ENCODE measurements at regions not wholly inside any gene's neighbourhood (a gene's known extent, or its start where the extent isn't known, plus 50 kb on each side); places are given as distances from the start of the nearest gene placed in this dataset.

DNA sequence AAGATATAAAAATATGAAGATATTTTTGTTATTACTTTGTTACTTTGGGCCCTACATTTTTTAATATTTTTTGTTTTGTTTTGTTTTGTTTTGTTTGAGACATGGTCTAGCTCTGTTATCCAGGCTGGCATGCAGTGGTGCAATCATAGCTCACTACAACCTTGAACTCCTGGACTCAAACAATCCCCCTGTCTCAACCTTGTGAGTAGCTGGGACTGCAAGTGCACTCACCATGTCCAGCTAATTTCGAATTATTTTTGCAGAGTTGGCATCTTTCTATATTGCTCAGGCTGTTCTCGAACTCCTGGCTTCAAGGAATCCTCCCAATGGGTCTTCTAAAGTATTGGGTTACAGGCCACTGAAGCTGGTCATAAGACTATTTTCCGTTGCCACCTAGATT lies 603.6 kb upstream of the PIK3C3 start:
- no peak for DNase-seq (ENCODE audit: low spot score)

DNA sequence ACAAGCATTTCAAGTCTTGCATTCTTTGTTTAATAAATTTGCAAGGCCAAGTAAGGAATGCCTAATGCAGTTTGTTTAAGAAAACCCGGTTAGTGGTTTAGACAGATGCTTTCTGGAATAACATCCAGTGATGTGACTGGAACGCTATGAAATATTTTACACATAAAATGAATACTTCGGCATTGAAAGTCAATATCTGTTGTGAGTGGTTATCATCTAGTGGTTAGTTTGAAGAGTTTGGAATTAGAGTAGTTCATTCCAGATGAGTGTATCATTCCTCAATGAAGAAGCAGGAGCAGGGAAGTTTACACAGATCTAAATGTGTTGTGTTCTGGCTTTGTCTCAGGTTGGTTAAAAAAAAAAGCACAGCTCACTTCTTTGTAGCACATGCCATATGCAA lies 608.0 kb upstream of the PIK3C3 start:
- no peak for DNase-seq (ENCODE audit: low spot score)

DNA sequence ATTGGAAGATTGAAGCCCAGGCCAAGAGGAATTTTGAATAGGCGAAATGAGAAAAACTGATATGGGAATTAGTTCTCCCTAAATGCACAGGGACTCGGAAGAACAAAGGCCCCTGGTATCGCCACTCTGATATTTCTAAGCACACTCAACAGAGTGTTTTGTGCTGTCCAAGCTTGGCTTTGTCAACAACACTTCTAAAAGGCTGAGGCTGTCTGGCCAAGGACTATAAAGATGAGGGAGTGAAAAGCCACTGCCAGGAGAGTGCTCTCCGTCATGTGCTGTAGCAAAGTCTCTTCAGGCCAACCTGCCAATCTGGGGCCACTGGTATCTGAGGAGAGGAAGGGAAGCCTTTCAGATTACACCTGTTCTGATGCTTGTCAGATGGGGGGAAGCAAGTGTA lies 611.2 kb upstream of the PIK3C3 start:
- no peak for DNase-seq (ENCODE audit: low spot score)

DNA sequence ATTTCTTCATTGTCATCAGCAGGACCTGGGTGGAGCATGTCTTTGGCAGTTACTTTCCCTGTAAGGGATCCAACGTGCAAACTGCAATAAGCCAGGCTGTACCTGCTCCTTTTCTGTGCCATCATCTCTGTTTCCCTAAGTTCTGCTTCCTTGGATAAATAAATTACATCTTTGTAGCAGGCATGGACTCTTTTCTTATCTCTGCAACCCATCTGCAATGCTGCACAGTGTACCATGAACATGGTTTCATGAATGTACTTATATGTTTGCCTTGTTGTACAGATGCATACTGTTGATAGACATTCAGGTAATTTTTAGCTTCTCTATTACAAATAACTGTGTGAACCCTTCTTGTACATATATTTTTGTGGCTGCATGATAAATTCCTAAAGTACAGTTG lies 616.7 kb upstream of the PIK3C3 start:
- DNase-seq (ENCODE audit: low spot score) = no peak

DNA sequence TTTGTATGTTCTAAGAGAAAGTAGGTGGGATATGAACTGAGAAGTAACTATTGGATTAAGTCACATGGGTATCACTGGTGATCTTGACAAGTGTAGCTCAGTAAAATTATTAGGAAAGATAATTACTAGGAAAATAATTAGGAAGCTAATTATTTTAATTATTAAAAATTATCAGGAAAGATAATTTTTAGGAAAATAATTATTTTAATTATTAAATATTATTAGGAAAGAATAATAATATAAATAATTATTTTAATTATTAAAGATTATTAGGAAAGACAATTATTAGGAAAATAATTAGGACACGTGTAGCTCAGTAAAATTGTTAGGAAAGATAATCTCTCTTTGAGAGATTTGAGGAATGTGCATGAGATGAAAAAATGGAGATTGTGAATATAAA lies 623.4 kb upstream of the PIK3C3 start:
- no peak for DNase-seq (ENCODE audit: low spot score)

DNA sequence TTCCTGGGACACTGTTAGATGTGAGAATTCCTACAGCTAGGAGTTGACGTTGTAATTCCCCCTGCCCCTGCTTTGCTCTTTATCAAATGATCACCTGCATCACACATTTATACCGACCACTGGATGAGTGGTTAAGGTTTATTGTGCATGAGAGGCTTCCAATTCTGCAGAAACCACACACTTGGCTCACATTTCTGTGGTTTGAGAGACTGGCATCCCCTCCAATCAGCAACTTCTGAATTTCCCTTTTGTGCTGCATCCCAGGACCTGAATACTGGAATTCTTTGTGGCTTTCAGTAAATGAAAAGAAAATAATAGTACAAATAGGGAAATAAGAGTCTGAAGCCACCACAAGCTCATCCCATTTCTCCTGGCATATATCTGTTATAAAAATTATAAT lies 628.7 kb upstream of the PIK3C3 start:
- DNase-seq (ENCODE audit: low spot score) = no peak

DNA sequence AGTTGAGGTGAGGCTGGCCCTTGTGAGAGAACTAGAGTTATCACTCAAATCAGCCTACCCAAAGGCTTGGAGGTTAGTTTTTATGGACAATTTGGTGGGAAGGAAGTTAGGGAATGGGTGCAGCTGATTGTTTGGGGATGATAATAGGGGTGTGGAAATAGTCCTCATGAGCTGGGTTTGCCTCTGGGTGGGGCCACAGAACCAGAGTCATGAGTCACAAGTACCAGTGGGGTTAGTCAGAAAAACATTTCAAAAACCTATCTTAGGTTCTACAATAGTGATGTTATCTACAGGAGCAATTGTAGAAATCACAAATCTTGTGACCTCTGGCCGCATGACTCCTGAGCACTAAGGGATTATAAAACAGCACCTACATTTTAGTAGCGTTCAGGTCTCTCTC lies 630.1 kb upstream of the PIK3C3 start:
- DNase-seq (ENCODE audit: low spot score) = no peak

DNA sequence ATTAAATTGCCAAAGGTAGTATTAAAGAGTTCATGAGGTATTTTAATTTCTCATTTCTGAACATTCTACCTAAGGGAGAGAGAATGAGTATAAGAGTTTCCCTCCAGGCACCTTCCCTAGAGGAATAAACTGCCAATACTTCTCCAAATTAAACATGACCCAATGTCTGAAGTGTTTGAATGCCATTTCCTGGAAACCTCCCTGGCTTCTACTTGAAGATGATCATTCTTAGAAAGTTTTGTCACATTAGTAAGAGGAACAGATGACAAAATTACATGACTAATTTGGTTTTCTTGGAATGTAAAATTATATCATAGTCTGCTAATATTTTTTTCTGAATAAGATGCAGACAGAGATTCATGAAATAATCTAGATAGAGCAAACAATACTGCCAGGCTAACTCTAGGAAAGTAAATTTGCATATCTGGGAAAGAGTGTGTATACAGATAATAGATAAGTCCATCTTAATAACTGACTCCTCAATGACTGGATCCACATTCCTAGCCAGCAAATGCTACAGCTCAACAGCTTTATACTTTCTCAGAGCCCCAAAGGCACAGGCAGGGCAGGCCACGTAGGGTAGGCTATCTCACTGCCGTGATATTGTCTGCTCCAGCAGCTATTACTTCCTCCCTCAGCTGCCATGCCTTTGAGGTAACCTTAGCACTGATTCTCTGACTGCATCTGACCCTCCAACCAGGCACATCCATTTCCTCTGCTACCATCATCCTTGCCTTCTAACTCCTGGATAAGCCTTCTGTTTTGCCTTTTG lies 630.8 kb upstream of the PIK3C3 start:
- DNase-seq (ENCODE audit: low spot score) = no peak

DNA sequence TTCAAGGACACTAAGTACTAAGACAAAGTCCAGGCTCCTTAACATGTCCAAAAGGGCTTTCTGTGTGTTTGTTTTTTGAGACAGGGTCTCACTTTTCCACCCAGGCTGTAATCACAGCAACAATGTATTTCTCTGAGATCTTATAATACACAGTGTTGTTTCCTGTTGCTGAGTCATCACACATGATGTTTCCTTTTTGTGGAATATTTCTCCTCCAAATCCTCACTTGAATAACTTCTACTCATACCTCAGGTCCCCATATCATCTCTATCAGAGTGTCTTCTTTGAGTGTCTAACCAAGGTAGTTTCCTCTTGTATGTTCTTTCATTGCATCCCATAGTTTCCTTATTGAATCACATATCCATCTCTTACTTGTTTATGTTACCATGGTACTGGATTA lies 632.0 kb upstream of the PIK3C3 start:
- DNase-seq (ENCODE audit: low spot score) = no peak

DNA sequence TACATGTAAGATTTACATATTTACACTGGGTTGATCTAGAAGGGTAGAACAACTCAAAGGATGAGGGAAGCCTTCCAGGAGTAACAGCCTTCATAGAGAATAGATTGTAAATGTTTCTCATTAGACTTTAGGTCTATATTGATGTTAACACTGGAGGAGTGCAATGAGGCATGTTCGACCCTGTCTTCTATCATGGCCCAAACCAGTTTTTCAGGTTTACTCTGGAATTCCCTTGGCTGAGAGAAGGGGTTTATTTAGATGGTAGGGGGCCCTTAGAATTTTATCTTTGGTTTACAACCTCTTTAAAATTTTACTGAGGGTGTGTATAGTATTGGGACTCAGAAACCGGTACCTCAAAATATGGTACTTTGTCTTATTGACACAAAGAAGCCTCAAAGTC lies 634.9 kb upstream of the PIK3C3 start:
- DNase-seq (ENCODE audit: low spot score) = no peak

DNA sequence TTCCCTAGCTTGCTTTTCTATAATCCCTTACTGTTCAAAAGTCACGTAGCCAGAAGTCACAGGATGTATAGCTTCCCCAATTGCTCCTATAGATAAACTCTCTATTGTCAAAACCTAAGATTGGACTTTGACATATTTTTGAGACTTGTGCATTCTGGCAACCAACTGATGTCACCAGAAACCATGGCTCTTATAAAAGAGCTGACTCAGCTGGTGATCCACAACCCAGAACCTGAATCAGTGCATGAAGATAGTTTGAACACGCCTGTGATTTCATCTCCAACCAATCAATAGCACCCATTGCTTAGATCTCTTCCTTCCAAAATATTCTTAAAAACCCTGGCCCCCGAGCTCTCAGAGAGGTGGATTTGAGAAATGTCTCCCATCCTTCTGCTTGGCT lies 639.9 kb upstream of the PIK3C3 start:
- no peak for DNase-seq (ENCODE audit: low spot score)

DNA sequence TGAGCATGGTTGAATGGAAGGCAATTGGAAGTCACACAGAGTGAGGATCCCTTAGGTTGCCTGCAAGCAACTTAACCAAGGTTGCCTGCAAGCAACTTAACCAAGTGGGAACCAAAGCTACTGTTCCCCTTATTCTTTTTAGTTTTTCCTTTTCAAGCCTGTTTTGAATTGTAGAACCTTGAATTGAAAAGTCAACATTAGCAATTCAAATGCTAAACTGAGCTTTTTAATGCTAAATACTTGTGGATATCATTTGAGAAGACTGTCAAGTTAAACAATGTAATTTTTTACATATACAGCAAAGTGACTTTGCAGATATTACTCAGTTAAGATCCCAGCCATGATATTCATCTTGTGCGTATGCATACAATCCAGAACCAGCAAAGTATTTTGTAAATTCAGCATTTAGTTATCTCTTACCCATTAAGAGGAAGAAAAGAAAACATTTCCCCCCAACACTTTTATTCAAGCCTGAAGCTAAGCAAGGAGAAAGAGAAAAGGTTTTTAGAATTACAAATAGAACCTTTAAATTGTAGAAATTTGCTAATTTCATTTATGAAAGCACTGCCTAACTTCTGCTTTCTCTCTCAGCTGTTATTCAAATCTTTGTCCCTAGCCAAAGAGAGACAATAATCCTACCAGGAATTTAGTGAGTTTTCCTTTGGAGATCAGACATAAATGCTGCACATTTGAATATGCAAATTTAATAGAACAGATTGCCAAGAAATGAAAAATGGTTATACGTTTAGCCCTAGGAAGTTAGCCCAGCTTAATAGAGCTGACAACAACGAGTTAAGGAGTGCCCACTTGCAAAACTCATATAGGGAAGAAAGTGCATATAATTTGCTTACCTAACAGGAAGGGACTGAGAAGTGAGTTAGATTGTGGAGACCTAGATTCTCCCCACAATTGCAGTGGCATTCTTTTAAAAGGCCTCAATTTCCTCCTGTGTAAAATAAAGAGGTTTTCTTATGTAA lies 643.2 kb upstream of the PIK3C3 start:
- DNase-seq (ENCODE audit: low spot score) = no peak

DNA sequence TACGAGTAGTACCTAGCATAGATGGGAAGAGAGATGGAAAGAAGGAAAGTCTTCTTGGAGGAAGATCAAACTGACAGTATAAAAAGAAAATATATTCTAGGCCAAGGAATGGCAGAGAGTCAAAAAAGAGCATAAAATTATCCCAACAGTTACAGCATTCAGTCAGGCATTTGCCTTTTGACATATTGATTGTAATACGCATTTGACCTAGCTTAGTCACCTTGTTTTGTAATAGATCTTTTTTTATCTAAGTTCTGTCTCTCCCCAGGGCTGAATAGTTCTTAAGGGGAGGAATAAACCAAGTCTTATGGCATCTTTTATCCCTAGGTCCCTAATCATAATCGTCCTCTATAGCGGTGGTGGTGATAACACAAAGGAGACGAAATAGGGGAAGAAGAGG lies 657.3 kb upstream of the PIK3C3 start:
- DNase-seq (ENCODE audit: low spot score) = no peak

DNA sequence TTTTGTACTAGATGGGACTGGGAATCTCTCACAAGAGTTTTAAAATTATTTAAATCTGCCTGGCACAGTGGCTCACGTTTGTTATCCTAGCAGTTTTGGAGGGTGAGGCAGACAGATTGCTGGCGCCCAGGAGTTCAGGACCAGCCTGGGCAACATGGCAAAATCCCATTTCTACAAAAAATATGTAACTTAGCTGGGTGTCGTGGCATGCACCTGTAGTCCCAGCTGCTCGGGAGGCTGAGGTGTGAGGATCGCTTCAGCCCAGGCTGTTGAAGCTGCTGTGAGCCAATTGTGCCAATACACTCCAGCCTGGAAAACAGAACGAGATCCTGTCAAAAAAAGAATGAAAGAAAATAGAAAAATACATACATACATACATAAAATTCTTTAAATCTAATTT lies 685.7 kb upstream of the PIK3C3 start:
- DNase-seq (ENCODE audit: low spot score) = no peak

DNA sequence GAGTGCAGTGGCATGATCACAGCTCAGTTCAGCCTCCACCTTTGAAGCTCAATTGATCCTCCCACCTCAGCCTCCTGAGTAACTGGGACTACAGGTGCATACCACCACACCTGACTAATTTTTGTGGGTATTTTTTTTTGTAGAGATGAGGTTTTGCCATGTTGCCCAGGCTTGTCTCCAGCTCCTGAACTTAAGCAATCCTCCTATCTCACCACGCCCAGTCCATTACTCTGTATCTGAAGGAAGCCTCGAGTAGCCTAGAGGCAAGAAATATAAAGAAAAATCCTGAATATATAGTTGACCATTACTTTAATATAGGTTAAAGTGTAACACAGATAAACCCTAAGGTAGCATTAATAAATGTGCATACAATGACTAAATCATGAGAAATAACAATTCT lies 686.8 kb upstream of the PIK3C3 start:
- no peak for DNase-seq (ENCODE audit: low spot score)

DNA sequence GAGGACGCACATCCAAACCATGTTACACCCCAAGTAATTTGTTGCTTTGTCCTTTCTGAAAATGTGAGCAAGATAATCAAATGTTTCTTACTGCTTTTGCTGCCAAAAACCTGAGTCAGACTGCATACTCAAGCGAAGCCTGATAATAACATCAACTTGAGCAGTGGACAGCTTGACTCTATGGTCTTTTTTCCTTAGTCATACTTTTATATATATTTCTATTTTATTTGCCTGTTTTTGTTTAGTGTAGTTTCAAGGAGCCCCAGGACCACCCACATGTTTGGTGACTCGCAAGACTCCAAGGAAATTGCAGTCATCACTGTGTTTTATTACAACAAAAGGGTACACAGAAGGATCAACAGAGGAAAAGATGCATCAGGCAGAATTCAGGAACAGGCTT lies 688.4 kb upstream of the PIK3C3 start:
- DNase-seq (ENCODE audit: low spot score) = no peak

DNA sequence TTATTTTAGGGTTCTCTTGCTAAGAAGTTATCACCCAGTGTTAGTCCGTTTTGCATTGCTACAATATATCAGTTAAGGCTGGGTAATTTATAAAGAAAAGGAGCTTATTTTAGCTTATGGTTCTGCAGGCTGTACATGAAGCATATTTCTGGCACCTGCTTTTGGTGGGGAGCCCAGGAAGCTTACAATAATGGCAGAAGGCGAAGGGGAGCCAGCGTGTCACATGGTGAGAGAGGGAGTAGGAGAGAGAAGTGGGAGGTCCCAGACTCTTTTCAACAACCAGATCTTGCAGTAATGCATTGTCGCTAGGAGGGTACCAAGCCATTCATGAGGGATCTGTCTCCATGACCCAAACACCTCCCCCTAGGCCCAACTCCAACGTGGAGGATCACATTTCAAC lies 688.8 kb upstream of the PIK3C3 start:
- no peak for DNase-seq (ENCODE audit: low spot score)

DNA sequence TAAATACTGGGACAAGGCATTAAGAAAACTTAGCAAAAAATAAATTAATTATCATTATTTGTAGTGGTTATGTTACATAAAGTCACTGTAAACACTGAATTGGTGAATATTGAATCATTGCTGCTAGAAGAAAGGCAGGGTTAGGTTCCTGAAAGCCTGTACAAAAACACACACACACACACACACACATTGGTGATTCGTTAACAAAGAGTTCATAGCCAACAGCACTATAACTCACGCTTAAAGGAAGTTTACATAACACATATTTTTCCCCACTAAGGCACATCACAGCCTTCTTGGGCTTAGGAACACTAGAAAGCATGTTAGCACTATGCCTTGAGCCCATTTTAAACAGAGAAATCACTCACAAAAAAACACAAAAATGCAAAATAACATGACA lies 690.0 kb upstream of the PIK3C3 start:
- no peak for DNase-seq (ENCODE audit: low spot score)

DNA sequence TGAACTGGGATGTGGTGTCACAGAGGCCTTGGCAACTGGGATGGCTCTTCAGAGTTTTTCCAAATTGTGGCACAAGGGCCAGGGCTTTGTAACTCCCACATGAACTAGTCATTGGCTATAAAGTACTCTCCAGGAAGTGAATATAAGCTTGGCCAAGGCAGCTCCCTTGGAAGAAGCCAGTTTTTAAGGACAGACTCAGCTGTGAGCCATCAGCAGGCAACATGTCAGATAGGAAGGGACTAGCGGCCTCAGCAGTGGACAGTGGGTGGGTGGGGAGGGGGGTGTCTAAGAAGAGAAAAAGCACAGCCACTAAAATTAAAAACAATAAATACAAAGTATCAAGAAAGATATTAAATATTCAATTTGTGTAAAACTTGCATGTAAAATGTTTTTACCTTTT lies 691.1 kb upstream of the PIK3C3 start:
- DNase-seq (ENCODE audit: low spot score) = no peak

DNA sequence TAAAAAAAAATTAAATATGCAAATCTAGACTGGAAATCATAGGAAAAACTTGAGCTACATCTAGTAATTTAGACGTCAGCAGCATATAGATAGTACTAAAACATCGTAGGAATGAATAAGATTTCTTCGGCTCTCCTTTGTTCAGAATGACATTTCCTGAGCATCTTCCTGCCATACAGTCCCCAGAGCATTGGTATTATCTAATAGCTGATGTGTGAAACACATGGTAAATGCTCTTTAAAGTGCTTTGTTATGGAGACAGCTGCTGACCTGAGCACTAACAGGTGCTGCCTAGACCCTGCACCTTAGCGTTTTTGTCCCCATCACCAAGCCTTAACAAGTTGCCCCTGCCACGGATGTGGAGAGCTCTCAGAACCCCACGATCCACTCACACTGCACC lies 692.3 kb upstream of the PIK3C3 start:
- DNase-seq (ENCODE audit: low spot score) = no peak

DNA sequence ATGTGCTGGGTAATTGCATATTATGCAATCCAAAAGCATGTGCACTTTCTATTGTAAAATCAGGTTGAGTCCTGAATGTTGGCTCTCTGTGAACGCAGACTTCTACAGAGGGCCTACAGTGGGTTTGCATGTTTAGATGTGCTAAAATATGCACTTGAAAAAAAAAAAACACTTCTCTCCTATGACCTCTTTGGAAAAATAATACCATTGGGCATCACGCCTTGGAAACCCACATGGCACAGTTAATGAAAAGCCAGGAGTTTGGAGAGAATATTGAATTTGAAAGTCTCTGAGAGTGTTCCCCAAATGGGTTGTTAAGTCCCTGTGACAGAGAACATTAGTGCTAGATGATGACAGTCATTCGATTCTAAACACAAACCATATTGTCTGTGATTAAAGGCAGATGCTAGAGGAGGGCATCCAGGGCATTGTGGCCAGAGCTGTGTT lies 710.4 kb upstream of the PIK3C3 start:
- no peak for DNase-seq (ENCODE audit: low spot score)

DNA sequence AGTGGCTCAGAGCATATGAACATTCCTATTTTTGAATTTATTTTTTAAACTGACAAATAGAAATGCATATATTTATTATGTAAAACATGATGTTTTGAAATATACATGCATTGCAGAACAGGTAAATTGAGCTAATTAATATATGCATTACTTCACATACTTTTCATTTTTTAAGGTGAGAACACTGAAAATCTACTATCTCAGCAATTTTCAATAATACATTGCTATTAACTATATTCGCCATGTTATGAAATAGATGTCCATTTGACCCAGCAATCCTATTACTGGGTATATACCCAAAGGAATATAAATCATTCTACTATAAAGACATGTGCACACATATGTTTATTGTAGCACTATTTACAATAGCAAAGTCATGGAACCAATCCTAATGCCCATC lies 717.7 kb upstream of the PIK3C3 start:
- no peak for DNase-seq (ENCODE audit: low spot score)

DNA sequence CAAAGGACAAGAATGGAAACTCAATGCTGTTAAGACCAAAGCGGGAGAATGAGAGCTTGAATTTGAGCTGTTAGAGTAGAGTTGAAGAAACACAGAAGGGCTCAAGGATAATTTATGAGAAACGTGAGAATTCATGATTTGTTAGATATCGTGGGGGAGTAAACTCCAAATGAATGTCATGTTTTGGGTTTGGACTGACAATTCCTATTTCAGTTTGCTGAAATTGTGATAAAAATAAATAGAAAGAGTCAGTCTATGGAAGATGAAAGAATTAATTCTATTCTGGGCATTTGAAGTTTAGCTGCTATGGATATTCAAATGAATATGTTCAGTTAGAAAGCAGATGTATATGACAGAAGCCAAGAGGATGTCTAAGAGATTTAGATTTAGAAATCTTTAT lies 723.4 kb upstream of the PIK3C3 start:
- DNase-seq (ENCODE audit: low spot score) = no peak

Data from globus pallidus (tissue), 1 donor.